Colon (tissue), 2 donors: ENCODE measurements at regions not wholly inside any gene's neighbourhood (a gene's known extent, or its start where the extent isn't known, plus 50 kb on each side); places are given as distances from the start of the nearest gene placed in this dataset.
"Not testable (repeated sequence)": the region's sequence is repeated elsewhere in the genome, so short reads cannot be mapped to it uniquely, and the experiment has no call there.

Source experiments
- FAIRE-seq: peaks from 2 replicates; lab custom pipeline; 2012; peaks lifted over from hg19 to GRCh38; lab: Jason Lieb, UNC
- donor health status: control.
- donor health status: control.

DNA sequence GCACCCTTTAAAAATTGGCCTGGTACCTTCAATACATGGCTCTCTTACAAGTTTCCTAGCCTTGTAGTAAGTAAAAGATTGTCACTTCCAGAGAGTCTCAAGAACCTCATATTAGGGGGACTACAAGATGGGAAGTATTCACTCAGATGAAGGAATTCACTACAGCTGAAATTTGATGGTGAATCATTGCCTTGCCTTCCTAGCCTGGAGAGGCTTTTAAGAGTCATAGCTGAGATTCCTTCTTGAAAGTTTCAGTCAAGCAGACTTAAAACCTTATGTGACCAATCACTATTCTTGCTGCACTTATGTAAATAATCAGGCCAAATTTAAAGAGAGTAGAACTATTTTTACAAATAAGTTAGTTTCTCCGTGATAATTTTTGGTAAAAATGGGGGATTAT is 451.6 kb downstream of the TRHDE start:
- no peak for FAIRE-seq

DNA sequence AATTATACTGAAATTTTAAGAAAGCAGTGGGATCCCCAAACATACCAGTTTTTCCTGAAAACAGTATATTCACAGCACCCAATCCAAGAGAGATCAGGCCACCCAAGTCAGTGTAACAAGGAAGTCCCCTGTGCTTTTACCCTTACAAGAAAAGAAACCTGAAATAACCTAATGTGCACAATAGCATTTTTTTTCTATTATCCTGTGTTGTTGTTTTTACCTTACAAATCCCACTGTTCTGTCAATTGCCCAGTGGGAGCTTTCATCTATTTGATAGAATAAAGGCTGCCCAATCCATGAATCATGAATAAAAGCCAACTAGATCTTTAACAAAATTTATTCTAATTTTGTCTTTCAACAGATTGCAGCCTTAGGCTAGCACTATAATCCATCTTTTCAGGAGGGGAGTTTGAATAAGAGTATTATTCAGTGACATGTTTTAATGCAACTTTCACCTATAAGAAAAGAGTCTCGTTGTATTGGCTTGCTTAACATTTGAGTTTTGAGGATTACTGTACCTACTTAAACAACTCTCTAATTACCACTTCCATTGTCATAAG is 457.4 kb downstream of the TRHDE start:
- FAIRE-seq: no peak

DNA sequence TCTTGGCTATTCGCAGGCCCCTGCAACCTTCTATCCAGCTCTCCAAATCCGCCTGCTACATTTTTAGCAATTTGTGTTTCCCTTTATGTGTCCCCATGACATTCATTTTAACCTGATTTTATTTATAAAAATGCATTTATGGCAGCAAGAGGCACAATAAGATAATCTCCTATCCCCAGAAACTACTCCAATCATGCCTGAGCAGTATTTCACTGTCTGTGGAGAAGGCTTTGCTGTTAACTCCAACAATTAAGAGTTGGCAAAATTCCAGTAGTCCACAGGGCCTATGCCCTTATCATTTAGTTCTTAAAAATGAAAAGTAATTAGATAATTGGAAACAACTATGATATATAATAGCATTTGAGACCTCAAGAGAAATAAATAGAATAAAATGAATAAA is 462.4 kb downstream of the TRHDE start:
- no peak for FAIRE-seq

DNA sequence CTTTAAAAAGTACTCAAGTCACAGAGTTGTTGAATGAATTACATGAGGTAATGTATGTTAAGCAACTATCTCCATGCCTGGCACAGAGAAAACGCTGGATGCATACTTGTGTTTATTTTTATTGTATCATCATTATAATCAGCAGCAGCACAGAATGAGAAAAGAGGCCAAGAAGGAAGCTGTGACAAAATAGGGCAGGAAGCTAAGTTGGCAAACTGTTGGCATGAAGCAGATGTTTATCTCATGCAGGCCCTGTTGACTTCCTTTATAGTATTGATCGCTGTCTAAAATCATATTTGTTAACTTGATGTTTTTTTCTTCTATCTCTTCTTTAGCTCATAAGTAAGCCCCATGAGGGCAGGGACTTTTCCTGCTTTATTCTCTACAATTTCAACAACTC is 466.6 kb downstream of the TRHDE start:
- FAIRE-seq: no peak

DNA sequence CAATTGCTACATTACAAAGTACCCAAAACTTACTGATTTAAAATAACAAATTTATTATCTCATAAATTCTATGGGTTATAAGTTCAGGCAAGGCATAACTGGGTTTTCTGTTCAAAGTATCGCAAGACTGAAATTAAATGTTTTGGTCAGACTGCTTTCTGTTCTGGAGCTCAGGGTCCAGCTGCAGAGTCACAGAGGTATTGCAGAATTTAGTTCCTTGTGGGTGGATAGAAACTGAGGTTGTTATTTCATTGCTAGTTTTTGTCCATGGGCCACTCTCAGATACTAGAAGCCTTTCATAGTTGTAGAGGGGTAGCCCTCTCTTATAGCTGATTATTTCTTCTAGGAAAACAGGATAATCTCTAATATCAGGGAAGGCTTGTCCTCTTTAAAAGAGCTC is 467.9 kb downstream of the TRHDE start:
- no peak for FAIRE-seq

DNA sequence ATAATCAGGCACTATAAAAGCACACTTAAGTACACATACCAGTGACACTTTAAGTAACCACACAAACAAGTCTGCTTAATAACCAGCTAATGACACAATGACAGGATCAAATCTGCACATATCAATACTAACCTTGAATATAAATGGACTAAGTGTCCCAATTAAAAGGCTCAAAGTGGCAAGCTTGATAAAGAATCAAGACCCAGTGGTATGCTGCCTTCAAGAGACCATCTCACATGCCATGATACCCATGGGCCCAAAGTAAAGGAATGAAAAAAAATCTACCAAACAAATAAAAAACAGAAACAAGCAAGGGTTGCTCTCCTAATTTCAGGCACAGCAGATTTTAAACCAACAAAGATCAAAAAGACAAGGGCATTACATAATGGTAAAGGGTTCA is 470.4 kb downstream of the TRHDE start:
- FAIRE-seq: no peak

DNA sequence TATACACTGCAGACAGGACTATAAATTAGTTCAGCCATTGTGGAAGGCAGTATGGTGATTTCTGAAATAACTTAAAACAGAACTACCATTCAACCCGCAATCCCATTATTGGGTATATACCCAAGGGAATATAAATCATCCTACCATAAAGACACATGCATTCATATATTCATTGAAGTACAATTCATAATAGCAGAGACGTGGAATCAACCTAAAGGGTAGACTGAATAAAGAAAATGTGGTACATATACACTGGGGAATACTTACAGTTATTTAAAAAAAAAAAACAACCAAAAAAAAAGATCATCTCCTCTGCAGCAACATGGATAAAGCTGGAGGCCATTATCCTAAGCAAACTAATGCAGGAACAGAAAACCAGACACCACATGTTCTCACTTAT is 473.9 kb downstream of the TRHDE start:
- FAIRE-seq: no peak

DNA sequence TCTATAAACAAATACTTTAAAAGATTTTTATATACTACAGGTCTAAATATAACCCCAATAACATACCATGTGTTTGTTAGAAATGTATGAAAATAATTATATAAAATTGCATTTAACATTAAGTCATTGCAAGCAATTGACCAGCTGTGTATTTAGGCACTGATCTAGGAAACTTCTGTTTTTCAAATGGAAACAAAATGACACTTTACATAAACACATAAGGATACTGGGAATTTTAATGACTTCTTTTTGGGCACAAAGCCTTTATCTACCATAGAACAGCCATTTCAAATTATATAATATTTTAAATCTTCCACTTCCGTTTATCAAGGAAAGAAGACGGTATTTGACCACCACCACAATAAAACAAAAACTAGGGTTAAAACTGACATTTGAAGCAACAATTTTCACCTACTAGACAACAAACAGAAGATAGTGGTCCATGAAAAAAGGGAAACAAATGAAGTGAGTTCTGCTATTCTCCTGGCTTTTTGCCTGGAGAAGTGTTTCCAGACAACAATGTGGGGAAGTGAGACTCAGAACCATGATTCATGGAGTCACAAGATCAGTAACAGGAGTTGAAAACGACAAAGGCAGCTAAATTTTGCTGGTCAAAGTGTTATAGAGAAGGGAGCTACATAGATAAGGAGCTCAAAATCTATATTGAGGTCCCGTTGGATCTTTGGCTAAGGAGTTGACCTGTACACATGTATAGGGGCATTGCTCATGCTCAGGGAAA is 475.1 kb downstream of the TRHDE start:
- no peak for FAIRE-seq

DNA sequence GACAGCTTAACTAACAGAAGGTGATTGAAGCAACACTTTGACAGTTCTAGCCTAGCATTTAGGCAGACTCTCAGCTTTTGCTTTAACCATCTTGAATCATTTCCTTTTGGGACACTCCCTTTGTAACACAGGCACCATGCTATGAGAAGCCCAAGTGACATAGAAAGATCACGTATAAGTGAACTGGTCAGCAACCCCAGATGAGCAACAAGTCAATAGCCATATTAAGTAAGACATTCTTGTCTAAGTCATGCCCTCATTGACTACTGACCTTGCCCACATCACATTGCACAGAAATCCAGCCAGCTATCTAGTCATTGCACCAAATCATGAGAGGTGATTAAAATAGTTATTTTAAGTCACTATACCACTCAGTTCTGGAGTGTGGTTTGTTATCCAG is 476.8 kb downstream of the TRHDE start:
- no peak for FAIRE-seq

DNA sequence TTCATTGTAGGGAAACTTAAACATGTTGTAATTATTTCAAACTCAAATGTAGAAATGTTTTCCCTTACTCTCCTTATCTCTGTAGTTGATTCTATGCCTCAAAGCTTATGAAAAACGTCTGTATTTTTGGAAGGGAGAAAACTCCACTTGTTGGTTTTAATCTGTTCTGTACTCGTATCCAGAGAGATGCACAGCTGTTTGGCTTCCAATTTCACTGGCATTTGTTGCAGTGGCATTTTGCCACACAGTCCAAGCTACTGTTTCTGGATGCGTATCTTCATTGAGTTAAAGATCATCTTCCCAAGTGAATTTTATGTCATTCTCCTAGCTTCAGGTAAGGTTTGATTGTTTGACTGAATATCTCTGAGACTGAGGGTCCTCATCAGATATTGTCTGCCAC is 481.4 kb downstream of the TRHDE start:
- no peak for FAIRE-seq

DNA sequence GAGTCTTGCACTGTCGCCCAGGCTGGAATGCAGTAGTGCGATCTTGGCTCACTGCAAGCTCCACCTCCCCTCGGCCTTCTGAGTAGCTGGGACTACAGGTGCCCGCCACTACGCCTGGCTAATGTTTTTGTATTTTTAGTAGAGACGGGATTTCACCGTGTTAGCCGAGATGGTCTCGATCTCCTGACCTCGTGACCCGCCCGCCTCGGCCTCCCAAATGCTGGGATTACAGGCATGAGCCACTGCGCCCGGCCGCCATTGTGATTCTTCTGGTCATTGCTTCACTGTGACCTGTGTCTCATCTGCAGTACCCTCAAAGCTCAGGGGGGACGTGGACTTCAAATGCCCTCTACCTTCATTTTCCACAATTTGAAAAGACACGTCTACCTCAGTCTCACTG is 481.9 kb downstream of the TRHDE start:
- FAIRE-seq: not testable (repeated sequence)

DNA sequence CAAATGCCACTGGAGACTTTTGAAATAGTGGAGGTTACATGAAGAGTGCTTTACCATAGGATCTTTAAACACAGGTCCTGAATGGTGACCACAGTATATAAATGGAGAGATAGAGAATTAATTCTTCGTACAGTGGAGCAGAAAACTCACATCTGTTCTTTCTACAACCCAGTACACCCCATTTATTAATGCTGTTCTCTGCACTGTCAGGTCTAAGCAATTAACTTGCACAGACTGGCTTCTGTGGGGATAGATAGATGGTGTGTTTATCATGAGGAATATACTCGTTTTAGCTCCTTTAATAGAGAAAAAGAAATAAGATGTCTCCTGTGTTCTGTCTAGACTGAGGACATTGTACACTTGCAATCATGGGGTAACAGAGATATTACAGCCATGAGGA is 494.3 kb downstream of the TRHDE start:
- FAIRE-seq: no peak

DNA sequence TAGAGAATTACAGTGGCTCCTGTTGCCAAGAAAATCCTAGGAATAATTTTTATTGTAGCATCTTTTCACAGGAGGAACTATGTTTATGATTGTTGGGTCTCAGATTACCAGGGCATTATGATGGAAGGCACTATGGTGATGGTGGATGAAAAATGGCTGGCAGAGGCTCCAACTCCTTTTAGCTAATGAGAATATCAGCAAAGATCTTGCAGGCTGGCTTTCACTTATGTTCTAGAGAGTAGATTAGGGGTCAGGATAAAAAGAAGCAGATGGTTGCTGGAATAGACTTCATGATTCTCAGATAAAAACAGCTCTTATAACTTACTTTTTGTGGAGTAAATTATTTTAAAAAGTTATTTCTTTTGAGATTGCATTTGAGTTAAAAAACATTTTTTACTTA is 501.9 kb downstream of the TRHDE start:
- FAIRE-seq: no peak

DNA sequence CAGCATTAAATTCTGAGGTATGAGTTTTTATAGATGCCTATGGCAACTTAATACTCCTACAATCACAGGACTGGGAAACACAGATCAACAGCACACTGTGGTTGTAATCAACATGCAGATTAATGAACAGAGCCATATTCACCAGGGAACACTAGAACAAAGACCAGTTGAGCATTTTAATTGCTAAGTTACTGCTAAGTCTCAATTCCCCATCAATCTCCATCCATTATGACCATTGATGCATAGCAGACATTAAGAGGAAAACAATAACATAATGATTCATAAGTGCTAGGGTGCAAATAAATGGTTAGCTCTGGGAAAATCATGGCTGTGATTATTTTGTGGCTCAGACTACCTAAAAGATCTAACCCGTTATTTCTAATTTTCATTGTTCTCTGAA is 505.6 kb downstream of the TRHDE start:
- no peak for FAIRE-seq

DNA sequence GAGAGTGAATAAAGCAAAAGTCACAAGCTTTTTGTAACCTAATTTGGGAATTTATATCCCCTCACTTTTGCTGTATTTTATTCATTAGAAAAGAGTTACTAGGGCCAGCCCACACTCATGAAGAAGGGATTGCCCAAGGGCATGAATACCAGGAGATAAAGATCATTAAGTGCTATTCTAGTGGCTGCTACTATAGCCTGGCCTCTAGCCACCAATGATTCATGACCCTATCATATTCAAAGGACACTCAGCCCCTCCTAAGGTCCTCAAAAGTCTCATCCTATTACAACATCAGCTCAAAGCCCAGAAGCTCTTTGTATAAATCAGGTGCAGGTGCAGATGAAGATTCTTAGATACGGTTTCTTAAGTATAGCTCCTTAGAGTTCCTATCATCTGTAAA is 518.1 kb downstream of the TRHDE start:
- FAIRE-seq: no peak

DNA sequence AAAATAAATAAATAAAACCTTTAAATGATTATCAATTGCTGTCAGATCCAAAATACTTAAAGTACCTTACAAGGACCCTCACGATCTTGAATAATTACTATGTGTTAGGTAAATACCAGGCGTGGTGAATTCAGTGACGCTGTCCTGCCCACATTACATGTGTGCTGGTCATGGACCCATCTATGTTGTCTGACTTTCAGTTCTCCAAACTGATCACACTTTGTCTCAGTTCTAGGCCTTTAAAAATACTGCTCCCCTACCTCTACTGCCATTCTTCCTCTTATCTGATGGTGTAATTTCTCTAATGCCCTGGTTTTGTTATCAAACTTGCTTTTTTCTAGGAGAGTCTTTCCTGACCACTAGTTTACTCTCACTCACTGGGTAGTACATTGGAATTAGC is 520.7 kb downstream of the TRHDE start:
- FAIRE-seq: no peak

DNA sequence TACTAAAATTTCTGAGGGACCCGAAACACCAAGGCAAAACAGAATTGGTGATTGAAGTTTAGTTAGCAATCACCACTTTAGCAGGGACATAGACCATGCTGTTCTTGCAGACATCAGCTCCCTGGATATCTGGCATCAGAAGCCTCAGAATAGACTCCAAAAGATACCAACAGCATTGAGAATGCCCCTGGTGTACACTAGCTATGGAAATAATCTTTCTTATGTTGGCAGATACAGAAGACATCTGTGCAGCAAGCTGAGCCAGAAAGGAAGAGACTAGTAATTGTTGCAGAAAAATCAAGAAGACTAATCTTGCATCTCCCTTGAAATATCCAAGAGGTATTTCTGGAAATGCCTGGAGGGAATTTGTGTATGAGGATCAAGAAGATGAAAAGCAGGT is 521.6 kb downstream of the TRHDE start:
- FAIRE-seq: no peak

DNA sequence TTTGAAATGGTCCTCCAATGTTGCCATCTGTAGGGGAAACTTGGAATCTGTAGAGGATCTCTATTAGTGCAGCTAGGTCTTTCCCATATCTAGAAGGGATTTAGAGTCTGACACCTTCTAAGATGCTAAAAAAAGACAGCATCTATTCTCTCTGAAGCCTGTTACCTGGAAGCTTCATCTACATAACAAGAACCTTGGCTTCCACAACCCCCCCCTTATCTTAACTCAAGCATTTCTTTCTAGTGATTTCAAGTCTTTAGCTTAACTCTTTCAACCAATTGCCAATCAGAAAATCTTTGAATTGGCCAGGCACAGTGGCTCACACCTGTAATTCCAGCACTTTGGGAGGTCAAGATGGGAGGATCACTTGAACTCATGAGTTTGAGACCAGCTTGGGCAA is 543.3 kb downstream of the TRHDE start:
- FAIRE-seq: no peak

DNA sequence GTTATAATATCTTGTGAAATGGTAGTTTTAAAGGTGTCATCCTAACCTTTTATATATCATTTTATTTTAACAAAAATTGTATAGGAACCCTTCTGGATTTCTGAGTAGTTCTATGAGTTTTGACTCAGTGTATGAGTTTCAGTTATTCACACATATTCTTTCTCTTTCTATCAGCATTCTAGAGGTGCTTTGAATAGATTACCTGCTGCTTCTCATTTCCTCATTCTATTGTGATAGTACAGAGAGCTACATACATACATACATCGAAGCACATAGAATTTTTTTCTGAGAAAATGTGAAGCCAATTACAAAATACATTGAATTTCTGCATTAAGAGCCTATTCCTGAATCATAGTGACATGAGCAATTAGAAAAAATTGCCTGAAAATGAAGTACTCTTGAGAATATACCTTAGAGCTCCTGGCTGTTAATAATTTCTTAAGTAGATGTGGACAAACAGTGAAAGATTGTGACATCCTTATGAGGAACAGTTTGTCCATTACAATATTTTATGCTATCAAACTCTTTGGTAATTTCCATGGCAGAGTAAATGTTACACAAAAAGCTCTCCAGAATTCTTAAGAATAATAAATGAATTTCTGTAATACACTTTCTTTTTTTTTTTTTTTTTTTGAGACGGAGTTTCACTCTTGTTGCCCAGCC is 556.6 kb downstream of the TRHDE start:
- FAIRE-seq: no peak

DNA sequence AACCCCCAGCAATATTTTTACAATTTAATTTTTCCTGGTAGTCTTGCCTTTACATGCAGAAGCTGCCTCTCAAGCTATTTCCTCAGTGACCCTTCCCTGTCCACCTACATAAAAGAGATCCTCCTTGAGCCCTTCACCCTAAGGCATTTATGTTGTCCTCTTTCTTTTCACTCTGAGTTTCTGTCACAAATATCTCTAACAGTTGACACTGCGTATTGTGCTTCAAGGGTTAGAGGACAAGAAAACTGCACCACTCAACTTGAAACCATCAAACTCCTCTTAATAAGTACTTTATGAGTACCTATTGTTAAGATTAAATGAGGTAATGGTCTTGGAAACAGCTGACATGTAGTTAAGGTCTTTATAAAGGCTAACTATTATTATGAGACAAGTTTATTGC is 557.7 kb downstream of the TRHDE start:
- no peak for FAIRE-seq

DNA sequence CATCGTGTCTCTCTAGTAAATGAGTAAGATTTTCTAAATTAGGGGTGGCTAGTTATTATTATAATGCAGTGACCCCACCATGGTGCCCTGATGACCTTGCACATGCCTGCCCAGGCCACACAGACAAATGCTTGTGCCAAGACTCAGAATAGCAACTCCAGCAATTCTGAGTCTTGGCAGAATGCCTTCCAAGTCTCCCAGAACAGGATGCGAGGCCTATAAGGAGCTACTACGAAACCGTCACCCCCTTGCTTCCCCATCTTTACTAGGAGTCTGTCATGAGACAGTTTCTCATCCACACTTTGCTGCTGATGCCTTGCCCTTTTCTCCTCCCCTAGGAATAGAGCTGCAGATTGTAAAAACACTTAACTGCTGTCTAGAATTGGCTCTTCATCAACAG is 559.9 kb downstream of the TRHDE start:
- no peak for FAIRE-seq

DNA sequence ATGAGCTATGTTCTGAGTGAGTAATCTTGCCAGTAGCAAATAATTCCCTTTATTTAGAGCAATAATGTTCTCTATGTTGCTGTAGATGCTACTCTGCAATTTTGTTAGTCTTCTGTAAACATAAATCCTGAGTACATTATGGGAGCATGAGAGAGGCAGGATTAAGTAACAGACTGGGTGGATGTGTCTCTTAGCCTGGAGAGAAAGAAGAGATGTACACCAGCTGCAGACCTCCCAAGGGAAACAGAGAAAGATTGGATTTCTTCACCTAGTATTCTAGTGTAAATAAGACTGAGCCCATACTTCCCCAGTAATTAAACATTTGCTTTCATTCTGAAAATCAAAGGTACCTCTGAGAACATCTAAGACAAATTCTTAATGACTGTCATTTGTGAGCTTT is 564.0 kb downstream of the TRHDE start:
- no peak for FAIRE-seq

DNA sequence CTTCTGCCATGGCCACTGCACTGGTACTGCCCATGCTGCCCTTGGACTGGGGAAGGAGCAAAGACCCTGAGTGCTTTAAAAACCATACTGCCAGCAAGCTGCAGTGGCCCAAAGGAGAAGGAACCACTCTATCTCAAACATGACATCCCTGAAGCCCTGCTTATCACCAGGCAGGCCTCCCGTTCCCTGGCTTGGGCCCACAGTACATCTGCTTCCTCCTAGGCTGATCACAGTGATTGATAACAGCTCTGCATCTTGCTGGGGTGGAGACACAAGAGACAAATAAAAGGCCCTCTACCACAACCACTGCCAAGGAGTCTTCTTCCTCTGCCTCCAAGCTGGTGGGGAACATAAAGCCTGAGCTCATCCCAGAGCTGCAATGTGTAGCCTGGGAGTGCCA is 567.5 kb downstream of the TRHDE start:
- FAIRE-seq: no peak

DNA sequence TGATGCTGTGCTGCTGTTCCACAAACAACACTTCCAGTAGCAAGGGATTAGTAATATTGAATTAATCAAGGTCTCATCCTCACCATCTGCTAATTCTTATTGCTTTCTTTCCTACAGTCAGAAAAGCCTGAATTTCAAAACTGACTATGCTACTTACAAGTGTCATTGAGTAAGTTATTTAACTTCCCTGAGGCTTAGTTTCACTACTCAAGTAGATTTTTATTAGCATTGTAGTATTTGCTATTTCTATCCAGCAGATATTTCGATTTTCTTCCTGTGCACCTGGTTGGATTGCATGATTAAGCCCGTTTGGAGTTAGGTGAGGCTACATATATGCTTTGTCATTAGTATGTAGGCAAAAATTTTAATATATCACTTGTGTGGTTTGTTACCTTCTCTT is 591.5 kb downstream of the TRHDE start:
- FAIRE-seq: no peak
